ENCODE measurements at regions not wholly inside any gene's neighbourhood (a gene's known extent, or its start where the extent isn't known, plus 50 kb on each side); places are given as distances from the start of the nearest gene placed in this dataset.

- Histone ChIP-seq H3K4me2 (ENCODE audit: low read depth, low read length, poor library complexity, severe bottlenecking) (no peak overlapping the region), H3K27me3 (ENCODE audit: low read length) (no peaks in the 10 kb centered on the region), H3K9me2 (replicated peaks; ENCODE audit: insufficient read depth, low read length) (no peaks in the 10 kb centered on the region), H3F3A (ENCODE audit: insufficient read depth) (no peaks in the 10 kb centered on the region), H3K9ac (ENCODE audit: low read length) (no peak overlapping the region), H2AFZ (ENCODE audit: low read depth, low read length, severe bottlenecking) (no peak overlapping the region), H3K9me3 (ENCODE audit: insufficient read depth, low read length) (no peaks in the 10 kb centered on the region), H3K79me2 (ENCODE audit: insufficient read depth, low read length) (no peaks in the 10 kb centered on the region), H3K4me3 (ENCODE audit: insufficient read depth, low read length, poor library complexity, severe bottlenecking) (no peak overlapping the region), H3K36me3 (ENCODE audit: low read length) (no peaks in the 10 kb centered on the region), H4K20me1 (ENCODE audit: low read depth, low read length) (no peaks in the 10 kb centered on the region), H3K27ac (ENCODE audit: low read depth, low read length) (no peak overlapping the region)
- TF ChIP-seq EZH2phosphoT487 (conservative IDR thresholded peaks at IDR 0.05; ENCODE audit: low read length) = no peak
- TF ChIP-seq CTCF (IDR thresholded peaks at IDR 0.05; ENCODE audit: insufficient read depth, low read length, poor library complexity, severe bottlenecking) = no peak
These were observed 232.5 kb downstream of the SH2D4B start for GRCh38 chr10:80770239-80770638.

- TF ChIP-seq CTCF (IDR thresholded peaks at IDR 0.05; ENCODE audit: insufficient read depth, low read length, poor library complexity, severe bottlenecking) (no peak), EZH2phosphoT487 (conservative IDR thresholded peaks at IDR 0.05; ENCODE audit: low read length) (no peak)
These were observed 233.6 kb downstream of the SH2D4B start for GRCh38 chr10:80771285-80771684.

GRCh38 chr10:80771902-80772555 is 234.3 kb downstream of the SH2D4B start:
- no peak for TF ChIP-seq EZH2phosphoT487 (conservative IDR thresholded peaks at IDR 0.05; ENCODE audit: low read length)
- Histone ChIP-seq H3K9ac (ENCODE audit: low read length) (no peak overlapping the region), H3K27ac (ENCODE audit: low read depth, low read length) (no peak overlapping the region), H3F3A (ENCODE audit: insufficient read depth) (no peaks in the 10 kb centered on the region), H2AFZ (ENCODE audit: low read depth, low read length, severe bottlenecking) (no peak overlapping the region), H4K20me1 (ENCODE audit: low read depth, low read length) (no peaks in the 10 kb centered on the region), H3K9me2 (replicated peaks; ENCODE audit: insufficient read depth, low read length) (no peaks in the 10 kb centered on the region), H3K9me3 (ENCODE audit: insufficient read depth, low read length) (no peaks in the 10 kb centered on the region), H3K4me2 (ENCODE audit: low read depth, low read length, poor library complexity, severe bottlenecking) (no peak overlapping the region), H3K79me2 (ENCODE audit: insufficient read depth, low read length) (no peaks in the 10 kb centered on the region), H3K36me3 (ENCODE audit: low read length) (no peaks in the 10 kb centered on the region), H3K4me3 (ENCODE audit: insufficient read depth, low read length, poor library complexity, severe bottlenecking) (no peak overlapping the region), H3K27me3 (ENCODE audit: low read length) (no peaks in the 10 kb centered on the region)

More at GRCh38 chr10:80771285-80771684, 233.6 kb downstream of the SH2D4B start:
- H3K27ac ChIP-seq (ENCODE audit: low read depth, low read length) = no peak overlapping the region
- H3F3A ChIP-seq (ENCODE audit: insufficient read depth) = no peaks in the 10 kb centered on the region
- H3K79me2 ChIP-seq (ENCODE audit: insufficient read depth, low read length) = no peaks in the 10 kb centered on the region
- no peaks in the 10 kb centered on the region for H3K9me2 ChIP-seq (replicated peaks; ENCODE audit: insufficient read depth, low read length)
- H3K4me2 ChIP-seq (ENCODE audit: low read depth, low read length, poor library complexity, severe bottlenecking) = no peak overlapping the region
- H2AFZ ChIP-seq (ENCODE audit: low read depth, low read length, severe bottlenecking) = no peak overlapping the region
- H3K4me3 ChIP-seq (ENCODE audit: insufficient read depth, low read length, poor library complexity, severe bottlenecking) = no peak overlapping the region
- H3K9me3 ChIP-seq (ENCODE audit: insufficient read depth, low read length) = no peaks in the 10 kb centered on the region
- no peaks in the 10 kb centered on the region for H4K20me1 ChIP-seq (ENCODE audit: low read depth, low read length)
- H3K36me3 ChIP-seq (ENCODE audit: low read length) = no peaks in the 10 kb centered on the region
- H3K9ac ChIP-seq (ENCODE audit: low read length) = no peak overlapping the region
- no peaks in the 10 kb centered on the region for H3K27me3 ChIP-seq (ENCODE audit: low read length)

GRCh38 chr10:80772596-80772995 is 234.9 kb downstream of the SH2D4B start:
- no peak for TF ChIP-seq CTCF (IDR thresholded peaks at IDR 0.05; ENCODE audit: insufficient read depth, low read length, poor library complexity, severe bottlenecking)
- no peak for TF ChIP-seq EZH2phosphoT487 (conservative IDR thresholded peaks at IDR 0.05; ENCODE audit: low read length)
- no peak overlapping the region for H2AFZ ChIP-seq (ENCODE audit: low read depth, low read length, severe bottlenecking)
- no peaks in the 10 kb centered on the region for H3K9me2 ChIP-seq (replicated peaks; ENCODE audit: insufficient read depth, low read length)
- H3K4me2 ChIP-seq (ENCODE audit: low read depth, low read length, poor library complexity, severe bottlenecking) = no peak overlapping the region
- no peaks in the 10 kb centered on the region for H3K27me3 ChIP-seq (ENCODE audit: low read length)
- H3K9ac ChIP-seq (ENCODE audit: low read length) = no peak overlapping the region
- no peaks in the 10 kb centered on the region for H3K36me3 ChIP-seq (ENCODE audit: low read length)
- no peaks in the 10 kb centered on the region for H4K20me1 ChIP-seq (ENCODE audit: low read depth, low read length)
- H3K27ac ChIP-seq (ENCODE audit: low read depth, low read length) = no peak overlapping the region
- H3K79me2 ChIP-seq (ENCODE audit: insufficient read depth, low read length) = no peaks in the 10 kb centered on the region
- no peaks in the 10 kb centered on the region for H3K9me3 ChIP-seq (ENCODE audit: insufficient read depth, low read length)
- H3F3A ChIP-seq (ENCODE audit: insufficient read depth) = no peaks in the 10 kb centered on the region
- no peak overlapping the region for H3K4me3 ChIP-seq (ENCODE audit: insufficient read depth, low read length, poor library complexity, severe bottlenecking)

Data from SU-DHL-6 (cell line).